ENCODE measurements at regions not wholly inside any gene's neighbourhood (a gene's known extent, or its start where the extent isn't known, plus 50 kb on each side); places are given as distances from the start of the nearest gene placed in this dataset.

DNA sequence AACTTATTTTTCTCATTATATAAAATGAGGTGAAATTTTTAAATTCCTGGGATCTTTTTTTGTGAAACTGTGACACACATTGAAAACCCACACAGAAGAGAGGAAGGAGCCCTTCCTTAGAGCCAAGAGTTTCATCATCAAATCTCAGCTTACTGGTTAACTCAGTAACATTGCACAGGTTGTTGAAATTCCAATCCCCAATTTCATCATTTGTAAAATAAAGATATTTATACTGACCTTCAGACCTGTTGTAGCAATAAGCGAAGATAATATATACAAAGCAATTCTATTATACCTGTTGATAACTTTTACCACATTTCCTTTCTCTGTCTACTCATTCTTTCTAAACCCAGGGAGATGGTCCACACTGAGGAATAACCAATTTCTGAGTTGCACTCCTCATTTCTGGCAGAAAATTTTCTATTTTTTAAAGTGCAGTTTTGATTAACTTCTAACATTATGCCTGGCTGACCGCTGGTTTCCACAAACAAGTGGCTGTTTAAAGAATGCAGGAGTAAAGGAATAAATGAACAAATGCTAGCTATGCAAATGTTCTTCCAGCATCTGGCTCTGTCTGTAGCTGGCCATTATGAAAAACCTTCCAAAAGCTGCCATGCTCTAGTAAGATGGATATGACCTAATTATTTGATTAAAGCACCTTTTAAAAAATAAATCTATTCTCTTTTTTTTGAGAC, 105.7 kb upstream of the LINC00305 start:
- DNase-seq (ENCODE audit: extremely low spot score, insufficient read length, low read depth): no peak
- no peak for FAIRE-seq

DNA sequence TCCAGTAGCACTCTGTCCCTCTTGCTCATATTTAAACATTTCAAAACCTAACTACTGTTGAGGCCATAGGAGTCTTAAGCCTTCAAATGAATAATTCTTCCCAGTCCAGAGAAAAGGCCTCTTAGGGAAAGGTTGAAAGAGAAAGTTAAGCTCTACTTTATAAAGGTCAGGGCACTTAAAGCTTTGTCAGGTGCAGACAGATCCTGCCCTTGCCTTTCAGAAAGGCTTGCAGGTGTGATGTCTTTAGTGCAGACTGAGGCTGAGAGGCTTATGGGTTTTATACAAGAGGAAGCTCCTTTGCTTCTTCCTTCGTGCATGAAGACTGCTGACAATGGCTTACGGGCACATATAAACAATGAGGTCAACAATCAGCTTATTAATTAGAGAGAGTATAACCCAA, 105.0 kb upstream of the LINC00305 start:
- DNase-seq (ENCODE audit: extremely low spot score, insufficient read length, low read depth) (no peak), FAIRE-seq (no peak)

- no peak for DNase-seq (ENCODE audit: extremely low spot score, insufficient read length, low read depth)
- FAIRE-seq: peak; percentile 26
These were observed 104.3 kb upstream of the LINC00305 start for GRCh38 chr18:64253222-64253621.

DNA sequence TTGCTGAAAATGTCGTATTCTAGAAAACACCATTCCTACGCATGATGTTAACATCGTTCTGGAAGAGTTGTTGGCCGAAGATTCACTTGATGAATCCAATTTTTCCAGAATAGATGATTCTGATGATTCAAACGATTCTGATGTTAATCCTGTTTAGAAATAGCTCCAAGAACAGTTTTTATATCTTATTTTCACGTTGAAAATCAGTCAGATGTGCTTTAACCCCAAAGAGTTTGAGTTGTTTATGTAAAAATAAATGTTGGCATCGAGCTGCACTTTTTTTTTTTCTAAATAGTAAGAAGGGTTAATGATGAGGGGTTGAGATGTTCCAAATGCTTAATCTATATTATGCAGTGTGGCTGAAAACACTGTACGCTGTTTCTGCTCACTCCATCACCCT, 99.9 kb upstream of the LINC00305 start:
- DNase-seq (ENCODE audit: extremely low spot score, insufficient read length, low read depth) (no peak), FAIRE-seq (no peak)

DNA sequence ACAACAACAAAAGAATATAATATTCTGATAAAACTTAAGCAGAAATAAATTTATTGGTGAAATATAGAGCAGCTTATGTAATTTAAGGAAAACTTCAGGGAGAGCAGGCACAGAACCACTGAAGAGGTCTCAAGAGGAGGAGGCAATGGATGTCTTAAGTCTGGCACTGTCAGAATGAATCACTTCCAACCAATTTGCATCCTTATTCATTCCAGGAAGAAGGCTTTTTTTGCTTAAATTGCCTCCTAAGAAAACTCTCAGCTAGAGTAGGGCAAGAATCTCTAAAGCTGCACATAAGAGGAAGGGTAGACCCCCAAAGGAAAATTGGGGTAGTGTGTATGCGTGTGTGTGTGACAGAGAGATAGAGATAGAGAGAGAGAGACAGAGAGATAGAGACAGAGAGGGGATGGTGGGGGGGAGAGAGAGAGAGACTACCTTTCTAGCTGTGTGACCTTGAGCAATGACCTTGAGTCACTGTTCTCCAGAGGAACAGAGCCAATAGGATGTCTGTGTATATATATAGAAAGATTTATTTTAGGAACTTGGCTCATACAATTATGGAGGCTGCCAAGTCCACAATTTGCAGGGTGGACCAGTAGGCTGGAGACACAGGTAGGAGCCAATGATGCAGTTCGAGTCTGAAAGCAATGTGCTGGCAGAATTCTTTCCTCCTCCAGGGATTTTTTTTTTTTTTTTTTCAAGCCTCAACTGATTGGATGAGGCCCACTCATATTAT, 96.4 kb upstream of the LINC00305 start:
- FAIRE-seq: no peak

GRCh38 chr18:64244571-64244970, 95.7 kb upstream of the LINC00305 start:
- DNase-seq (ENCODE audit: extremely low spot score, insufficient read length, low read depth): no peak
- no peak for FAIRE-seq

More for the DNA sequence above, 96.4 kb upstream of the LINC00305 start:
- DNase-seq (ENCODE audit: extremely low spot score, insufficient read length, low read depth): no peak

DNA sequence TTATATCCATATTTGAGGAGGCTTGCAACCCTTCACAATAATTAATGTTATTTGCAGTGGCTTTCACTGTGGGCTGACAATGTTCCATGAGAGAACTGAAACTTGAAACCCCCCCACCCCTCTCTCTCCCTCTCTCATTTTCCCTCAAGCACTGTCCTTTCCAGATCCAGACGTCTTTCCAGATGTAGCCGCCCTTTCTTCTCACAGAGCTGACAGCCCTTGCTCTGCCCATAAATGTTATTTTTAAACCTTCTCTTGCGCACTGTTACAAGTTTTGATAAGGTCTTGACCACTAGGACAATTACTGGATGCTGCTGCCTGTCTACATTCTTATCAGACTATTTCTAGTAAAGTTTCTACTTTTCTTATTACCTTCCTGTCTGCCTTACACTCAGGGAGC, 91.4 kb upstream of the LINC00305 start:
- DNase-seq (ENCODE audit: extremely low spot score, insufficient read length, low read depth) (no peak), FAIRE-seq (no peak)

DNA sequence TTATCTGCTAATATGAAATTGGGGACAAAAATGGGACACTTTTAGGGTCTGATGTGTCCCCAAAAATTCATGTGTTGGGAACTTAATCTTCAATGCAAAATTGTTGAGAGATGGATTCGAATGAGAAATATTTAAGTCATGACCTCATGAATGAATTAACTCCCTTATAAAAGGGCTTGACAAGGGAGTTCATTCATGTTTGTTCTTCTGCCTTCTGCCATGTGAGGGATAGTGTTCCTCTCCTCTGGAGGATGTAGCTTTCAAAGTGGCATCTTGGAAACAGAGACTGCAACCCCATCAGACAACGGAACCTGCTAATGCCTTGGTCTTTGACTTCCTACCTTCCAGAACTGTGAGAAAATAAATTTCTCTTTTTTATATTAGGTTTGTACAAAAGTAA, 89.2 kb upstream of the LINC00305 start:
- DNase-seq (ENCODE audit: extremely low spot score, insufficient read length, low read depth): no peak
- FAIRE-seq: no peak

- FAIRE-seq (no peak), DNase-seq (ENCODE audit: extremely low spot score, insufficient read length, low read depth) (no peak)
These were observed 85.4 kb upstream of the LINC00305 start for GRCh38 chr18:64234321-64234720.

GRCh38 chr18:64233851-64234250, 85.0 kb upstream of the LINC00305 start:
- DNase-seq (ENCODE audit: extremely low spot score, insufficient read length, low read depth): no peak
- no peak for FAIRE-seq

GRCh38 chr18:64220941-64221340, 72.1 kb upstream of the LINC00305 start:
- DNase-seq (ENCODE audit: extremely low spot score, insufficient read length, low read depth) (no peak), FAIRE-seq (no peak)

DNA sequence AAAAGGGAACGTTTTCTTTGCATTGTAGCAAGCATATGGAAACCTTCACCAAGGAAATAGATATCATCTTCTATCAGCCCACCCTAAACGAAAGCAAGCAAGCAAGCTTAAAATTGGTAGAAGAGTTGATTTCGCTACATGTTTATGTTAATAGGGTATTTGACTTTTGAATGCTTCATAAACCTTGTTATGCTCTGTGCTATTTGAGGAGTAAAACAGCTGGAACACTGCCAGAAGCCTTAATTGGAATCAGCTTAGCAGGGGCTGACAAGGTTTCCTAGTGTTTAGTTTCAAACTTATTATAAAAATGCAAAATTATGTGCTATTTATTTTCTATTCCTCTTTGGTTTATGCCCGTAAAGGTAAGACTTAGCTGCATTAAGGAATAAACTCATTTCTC, 70.6 kb upstream of the LINC00305 start:
- FAIRE-seq (no peak), DNase-seq (ENCODE audit: extremely low spot score, insufficient read length, low read depth) (no peak)

DNA sequence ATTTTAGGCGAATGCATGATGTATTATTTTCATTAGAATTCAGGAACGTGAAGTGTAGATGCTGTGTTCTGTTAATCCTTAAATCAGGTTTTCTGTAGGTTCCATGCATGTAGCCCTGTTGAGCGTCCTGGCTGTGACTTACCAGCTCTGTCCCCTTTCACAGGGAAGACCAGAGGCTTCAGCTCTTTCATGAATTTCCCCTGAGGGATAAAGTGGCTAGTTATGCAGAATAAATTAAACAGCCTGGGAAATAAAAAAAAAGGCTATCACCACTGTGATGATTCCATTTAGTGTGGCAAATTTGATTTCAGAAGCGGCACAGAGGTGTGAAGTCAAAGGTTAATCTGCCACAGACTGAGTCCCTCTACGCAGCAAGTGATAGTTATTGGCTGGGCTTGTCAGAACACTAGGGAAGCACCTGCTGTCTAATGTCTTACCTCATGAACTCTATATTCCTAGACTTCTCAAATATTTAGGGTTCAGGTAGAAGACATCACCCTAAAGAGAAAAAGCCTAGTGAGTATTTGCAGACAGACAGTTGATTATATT, 61.6 kb upstream of the LINC00305 start:
- DNase-seq (ENCODE audit: extremely low spot score, insufficient read length, low read depth) (no peak), FAIRE-seq (no peak)

GRCh38 chr18:64208516-64208915, 59.6 kb upstream of the LINC00305 start:
- no peak for FAIRE-seq
- no peak for DNase-seq (ENCODE audit: extremely low spot score, insufficient read length, low read depth)

- FAIRE-seq (no peak), DNase-seq (ENCODE audit: extremely low spot score, insufficient read length, low read depth) (no peak)
These were observed 58.9 kb upstream of the LINC00305 start for GRCh38 chr18:64207820-64208219.

GRCh38 chr18:64203295-64203694, 54.4 kb upstream of the LINC00305 start:
- DNase-seq (ENCODE audit: extremely low spot score, insufficient read length, low read depth): no peak

GRCh38 chr18:64202863-64203262, 54.0 kb upstream of the LINC00305 start:
- FAIRE-seq: peak; percentile 41
- no peak for DNase-seq (ENCODE audit: extremely low spot score, insufficient read length, low read depth)

More at GRCh38 chr18:64203295-64203694, 54.4 kb upstream of the LINC00305 start:
- peak; percentile 51 for FAIRE-seq

DNA sequence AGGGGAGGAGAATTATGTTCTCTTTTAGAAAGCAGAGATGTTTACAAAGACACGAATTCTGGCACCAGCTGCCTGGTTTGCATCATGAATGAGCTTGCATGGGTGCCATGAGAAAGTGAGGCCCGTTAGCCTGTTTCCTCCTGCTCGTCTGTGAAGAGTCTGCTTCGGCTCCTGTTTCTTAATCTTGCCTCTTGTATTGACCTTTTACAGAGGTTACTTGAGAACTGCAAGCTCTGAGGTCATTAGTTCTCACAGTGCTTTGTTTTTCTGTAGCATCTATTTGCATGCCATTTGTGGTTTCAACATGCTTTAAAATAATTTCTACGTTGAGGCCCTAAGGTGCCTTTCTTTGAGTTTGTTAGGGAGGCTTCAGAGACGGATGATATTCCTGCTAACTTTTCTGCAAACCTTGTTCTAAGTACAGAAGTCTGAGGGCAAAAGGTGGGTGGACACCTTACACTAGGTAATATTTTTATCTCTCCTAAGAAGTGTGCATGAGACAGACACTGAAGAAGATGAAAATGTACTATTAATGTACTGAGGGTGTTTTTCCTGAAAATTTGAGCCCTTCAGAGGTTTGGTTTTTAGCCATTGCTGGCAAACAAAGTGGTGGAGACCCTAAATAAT, 53.4 kb upstream of the LINC00305 start:
- FAIRE-seq: no peak

GRCh38 chr18:64201781-64202180, 52.9 kb upstream of the LINC00305 start:
- no peak for DNase-seq (ENCODE audit: extremely low spot score, insufficient read length, low read depth)

More for the DNA sequence above, 53.4 kb upstream of the LINC00305 start:
- DNase-seq (ENCODE audit: extremely low spot score, insufficient read length, low read depth): no peak

GRCh38 chr18:64199581-64199980, 50.7 kb upstream of the LINC00305 start:
- DNase-seq (ENCODE audit: extremely low spot score, insufficient read length, low read depth) (no peak), FAIRE-seq (no peak)

More at GRCh38 chr18:64201781-64202180, 52.9 kb upstream of the LINC00305 start:
- no peak for FAIRE-seq

Measured in GM18507 (cell line).